HCT116 (cell line): ENCODE measurements at regions not wholly inside any gene's neighbourhood (a gene's known extent, or its start where the extent isn't known, plus 50 kb on each side); places are given as distances from the start of the nearest gene placed in this dataset.

ENCODE experiments used
- CBX3 ChIP-seq: IDR thresholded peaks from 2 replicates; pipeline ENCODE4 v1.6.1; 2012; ENCODE audit warnings: low read depth
- CEBPB ChIP-seq: IDR thresholded peaks from 2 replicates; pipeline ENCODE4 v1.6.1; 2012; ENCODE audit warnings: low read depth
- CTCF ChIP-seq, 3 experiments: fragments of 200-600 bp in 1 of 3; sonication (generic) in 1 of 3; IDR thresholded peaks in 2 of 3; conservative IDR thresholded peaks in 1 of 3; 2 replicates each; pipeline ENCODE4 v1.5.1; 2012 to 2017; ENCODE audit warnings: low read depth in 2 of 3, low read length in 2 of 3, antibody characterized with exemption in 1 of 3, borderline replicate concordance in 1 of 3, control low read depth in 1 of 3, mild to moderate bottlenecking in 1 of 3, mixed read lengths in 1 of 3, mixed run types in 1 of 3, moderate library complexity in 1 of 3; ENCODE audit not compliant: insufficient read depth in 1 of 3
- EGR1 ChIP-seq: IDR thresholded peaks from 2 replicates; pipeline ENCODE4 v1.6.1; 2012; ENCODE audit warnings: low read depth
- EZH2 ChIP-seq: fragments of 200-600 bp; sonication (generic); IDR thresholded peaks from 2 replicates; pipeline ENCODE4 v1.6.1; 2017; ENCODE audit warnings: antibody characterized with exemption, mixed run types
- POLR2A ChIP-seq: IDR thresholded peaks from 2 replicates; pipeline ENCODE4 v1.7.0; 2011; ENCODE audit warnings: borderline replicate concordance; ENCODE audit not compliant: insufficient read depth, insufficient read length; ENCODE audit errors: extremely low read depth
- POLR2AphosphoS5 ChIP-seq: IDR thresholded peaks from 2 replicates; pipeline ENCODE4 v1.6.1; 2011; ENCODE audit warnings: mild to moderate bottlenecking, low read depth, low read length, moderate library complexity
- REST ChIP-seq: IDR thresholded peaks from 2 replicates; pipeline ENCODE4 v1.6.1; 2012; ENCODE audit warnings: low read depth
- YY1 ChIP-seq: IDR thresholded peaks from 2 replicates; pipeline ENCODE4 v1.6.1; 2011; ENCODE audit warnings: low read length, low read depth, moderate library complexity, mild to moderate bottlenecking; ENCODE audit not compliant: insufficient replicate concordance; ENCODE audit errors: extremely low read depth
- ZFX ChIP-seq: fragments of 450-650 bp; IDR thresholded peaks from 2 replicates; pipeline ENCODE4 v1.6.1; 2017

- TF ChIP-seq REST (no peak), POLR2A (no peak), CTCF (IDR thresholded peaks at IDR 0.05 in 2 of 3, conservative IDR thresholded peaks at IDR 0.05 in 1 of 3; ENCODE audit: borderline replicate concordance in 1 of 3, insufficient read depth in 1 of 3, low read depth in 2 of 3, low read length in 2 of 3) (no peak), CEBPB (no peak), ZFX (no peak), YY1 (no peak), EGR1 (no peak), POLR2AphosphoS5 (no peak), CBX3 (no peak), EZH2 (no peak)
Observed at GRCh38 chr6:68044264-68044663, 590.8 kb upstream of the ADGRB3 start.
